Natural killer cell (primary cell): ENCODE measurements at regions not wholly inside any gene's neighbourhood (a gene's known extent, or its start where the extent isn't known, plus 50 kb on each side); places are given as distances from the start of the nearest gene placed in this dataset.

Experiments
- ATAC-seq, 3 donors: fragments of 150-1000 bp in 2 of 3; fragments of 200-7000 bp in 1 of 3; cut with Tn5 transposase; 1 replicate in 1 of 3; 2 replicates in 2 of 3; pipeline ENCODE4 v1.10.0; 2021; ENCODE audit warnings: mild to moderate bottlenecking in 2 of 3, moderate library complexity in 2 of 3
- DNase-seq, 2 donors: peaks; one replicate each; pipeline versions ENCODE4 v3.0.0 to v3.0.0-alpha.2; 2013 to 2021; ENCODE audit warnings: mixed read lengths in 1 of 2
- H3K27ac ChIP-seq: one replicate; pipeline ENCODE4 v1.5.1; 2013; ENCODE audit warnings: mild to moderate bottlenecking, low read length
- H3K27me3 ChIP-seq: one replicate; pipeline ENCODE4 v1.6.1; 2013; ENCODE audit warnings: low read length; ENCODE audit not compliant: control insufficient read depth, insufficient read depth
- H3K36me3 ChIP-seq: one replicate; pipeline ENCODE4 v1.6.1; 2013; ENCODE audit warnings: low read length; ENCODE audit not compliant: control insufficient read depth, insufficient read depth
- H3K4me1 ChIP-seq: one replicate; pipeline ENCODE4 v1.6.1; 2013; ENCODE audit warnings: low read length; ENCODE audit not compliant: control insufficient read depth, insufficient read depth
- H3K4me3 ChIP-seq: one replicate; pipeline ENCODE4 v1.5.1; 2013; ENCODE audit warnings: low read length
- H3K9me3 ChIP-seq: one replicate; pipeline ENCODE4 v1.6.1; 2013; ENCODE audit warnings: low read length; ENCODE audit not compliant: control insufficient read depth, insufficient read depth
- H3K27ac Mint-ChIP-seq, 2 donors: one replicate each; pipeline ENCODE4 v1.8.0; 2022; ENCODE audit warnings: mild to moderate bottlenecking in 2 of 2, mixed read lengths in 2 of 2, moderate library complexity in 1 of 2
- H3K27me3 Mint-ChIP-seq, 2 donors: one replicate each; pipeline ENCODE4 v1.8.0; 2022; ENCODE audit warnings: low read depth in 2 of 2, mixed read lengths in 2 of 2
- H3K36me3 Mint-ChIP-seq: one replicate; pipeline ENCODE4 v1.8.0; 2022; ENCODE audit warnings: mixed read lengths
- H3K4me1 Mint-ChIP-seq, 2 donors: one replicate each; pipeline ENCODE4 v1.8.0; 2022; ENCODE audit warnings: mixed read lengths in 2 of 2
- H3K4me3 Mint-ChIP-seq: one replicate; pipeline ENCODE4 v1.8.0; 2022; ENCODE audit warnings: mild to moderate bottlenecking, moderate library complexity, mixed read lengths
- H3K9me3 Mint-ChIP-seq, 2 donors: one replicate each; pipeline ENCODE4 v1.8.0; 2022; ENCODE audit warnings: mixed read lengths in 2 of 2
- CTCF ChIP-seq: fragments of 200-600 bp; IDR thresholded peaks from one replicate; pipeline ENCODE4 v1.8.0; 2022; ENCODE audit warnings: antibody characterized with exemption
- WGBS: methylation state at CpG from one replicate; pipeline ENCODE4 v1.1.7; 2013; ENCODE audit warnings: missing lambda C conversion rate; ENCODE audit not compliant: insufficient coverage; 5-methylcytosine and 5-hydroxymethylcytosine counted together
- intact Hi-C: fragments of 100-400 bp; cut with micrococcal nuclease; formaldehyde crosslinking; loops from one replicate; pipeline ENCODE4 v1.14.2; 2022

- whole genome bisulfite sequencing, result 82% methylated on average over 8 of the region's 8 CpGs
- ATAC-seq, result no peak
These were observed 54.1 kb upstream of the CNEP1R1 start for GRCh38 chr16:49970797-49971431.

GRCh38 chr16:49972280-49972679 is 52.7 kb upstream of the CNEP1R1 start:
- DNase-seq (no peak), ATAC-seq (no peak)
- H3K4me3 ChIP-seq, result no peak overlapping the region
- Mint-ChIP-seq H3K4me3 (no peak overlapping the region), H3K36me3 (no peaks in the 10 kb centered on the region), H3K27me3 (peaks cover 16 to 31% of the 10 kb centered on the region in 2 donors), H3K4me1 (no peaks in the 10 kb centered on the region), H3K9me3 (no peaks in the 10 kb centered on the region), H3K27ac (no peak overlapping the region)
- no peak overlapping the region for H3K27ac ChIP-seq
- H3K9me3 ChIP-seq, result no peaks in the 10 kb centered on the region
- no peak for TF ChIP-seq CTCF
- no peaks in the 10 kb centered on the region for H3K27me3 ChIP-seq
- H3K4me1 ChIP-seq, result no peaks in the 10 kb centered on the region
- H3K36me3 ChIP-seq, result no peaks in the 10 kb centered on the region
- intact Hi-C loops, result no loop called here
- 82% methylated on average over 5 of the region's 5 CpGs for whole genome bisulfite sequencing

More at GRCh38 chr16:49970797-49971431, 54.1 kb upstream of the CNEP1R1 start:
- peaks cover 18 to 40% of the 10 kb centered on the region in 2 donors for H3K27me3 Mint-ChIP-seq
- Histone ChIP-seq H3K4me1 (no peaks in the 10 kb centered on the region), H3K27ac (no peak overlapping the region), H3K4me3 (no peak overlapping the region), H3K9me3 (no peaks in the 10 kb centered on the region), H3K27me3 (no peaks in the 10 kb centered on the region), H3K36me3 (no peaks in the 10 kb centered on the region)
- no peaks in the 10 kb centered on the region for H3K9me3 Mint-ChIP-seq
- H3K4me3 Mint-ChIP-seq, result no peak overlapping the region
- no peak overlapping the region for H3K27ac Mint-ChIP-seq
- intact Hi-C loops, result no loop called here
- no peak for DNase-seq
- no peak for TF ChIP-seq CTCF
- no peaks in the 10 kb centered on the region for H3K36me3 Mint-ChIP-seq
- no peaks in the 10 kb centered on the region for H3K4me1 Mint-ChIP-seq

GRCh38 chr16:49972961-49973360 is 52.1 kb upstream of the CNEP1R1 start:
- WGBS, result 90% methylated on average over 9 of the region's 9 CpGs
- no peak overlapping the region for H3K27ac Mint-ChIP-seq
- H3K36me3 Mint-ChIP-seq, result no peaks in the 10 kb centered on the region
- Histone ChIP-seq H3K4me3 (no peak overlapping the region), H3K4me1 (no peaks in the 10 kb centered on the region), H3K27me3 (no peaks in the 10 kb centered on the region), H3K27ac (no peak overlapping the region), H3K36me3 (no peaks in the 10 kb centered on the region), H3K9me3 (no peaks in the 10 kb centered on the region)
- intact Hi-C loops, result no loop called here
- no peak for DNase-seq
- no peak for TF ChIP-seq CTCF
- no peaks in the 10 kb centered on the region for H3K4me1 Mint-ChIP-seq
- ATAC-seq, result no peak
- H3K27me3 Mint-ChIP-seq, result peaks cover 14 to 25% of the 10 kb centered on the region in 2 donors
- no peaks in the 10 kb centered on the region for H3K9me3 Mint-ChIP-seq
- H3K4me3 Mint-ChIP-seq, result no peak overlapping the region
